GM12873 (cell line): ENCODE measurements at regions not wholly inside any gene's neighbourhood (a gene's known extent, or its start where the extent isn't known, plus 50 kb on each side); places are given as distances from the start of the nearest gene placed in this dataset.

ENCODE experiments used
- CTCF ChIP-seq: IDR thresholded peaks from 2 replicates; pipeline ENCODE4 v1.5.1; 2012; ENCODE audit warnings: low read depth, mild to moderate bottlenecking, moderate library complexity, low read length, control low read depth; ENCODE audit not compliant: insufficient read depth; ENCODE audit errors: missing control alignments

- TF ChIP-seq CTCF = no peak
Observed at GRCh38 chr2:118711603-118712002, 135.8 kb downstream of the EN1 start.

- no peak for TF ChIP-seq CTCF
Observed at GRCh38 chr2:118710481-118710880, 137.0 kb downstream of the EN1 start.

GRCh38 chr2:118709786-118710185 is 137.7 kb downstream of the EN1 start:
- no peak for TF ChIP-seq CTCF

- no peak for TF ChIP-seq CTCF
Observed at GRCh38 chr2:118706844-118707243, 140.6 kb downstream of the EN1 start.

GRCh38 chr2:118706371-118706770 is 141.1 kb downstream of the EN1 start:
- no peak for TF ChIP-seq CTCF

GRCh38 chr2:118705032-118705431 is 142.4 kb downstream of the EN1 start:
- no peak for TF ChIP-seq CTCF

- no peak for TF ChIP-seq CTCF
Observed at GRCh38 chr2:118699447-118700175, 147.8 kb downstream of the EN1 start.
